ENCODE measurements at regions not wholly inside any gene's neighbourhood (a gene's known extent, or its start where the extent isn't known, plus 50 kb on each side); places are given as distances from the start of the nearest gene placed in this dataset.

DNA sequence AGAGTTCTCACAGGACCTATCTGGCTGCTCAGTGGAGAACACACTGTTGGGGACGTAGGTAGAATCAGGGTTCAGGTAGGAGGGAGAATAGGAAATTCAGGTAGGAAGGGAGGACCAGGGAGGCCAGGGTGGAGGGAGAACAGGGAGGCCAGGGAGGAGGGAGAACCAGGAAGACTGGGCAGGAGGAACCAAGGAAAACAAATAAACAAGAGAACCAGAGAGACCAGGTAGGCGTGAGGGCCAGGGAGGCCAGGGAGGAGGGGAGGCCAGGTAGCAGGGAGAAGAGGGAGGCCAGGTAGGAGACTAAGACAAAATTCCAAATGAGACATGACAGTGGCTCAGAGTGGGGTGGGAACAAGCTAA, 337.6 kb downstream of the EIPR1 start:
- no peak for DNase-seq (ENCODE audit: low read depth, low spot score)
- H4K20me1 ChIP-seq (ENCODE audit: control insufficient read depth, insufficient read depth) = no peaks in the 10 kb centered on the region
- 0% methylated on average over 2 of the region's 2 CpGs for WGBS (ENCODE audit: insufficient coverage, insufficient replicate concordance, low lambda C conversion rate, missing lambda C conversion rate)
- H3K27me3 ChIP-seq (replicated peaks in 1 of 2; ENCODE audit: control insufficient read depth in 2 of 2, insufficient read depth in 2 of 2, low read length in 1 of 2) = no peaks in the 10 kb centered on the region
- ATAC-seq = no peak
- no peak overlapping the region for H3K4me3 ChIP-seq
- no TSS peak for BruUV-seq (replicated peaks)
- ChIA-PET RAD21 (ENCODE audit: unreplicated experiment) (no interaction called here), SMC1A (ENCODE audit: uncharacterized antibody, unreplicated experiment) (no interaction called here), CTCF (no interaction called here), POLR2A (no interaction called here)
- H3K4me1 ChIP-seq (ENCODE audit: control insufficient read depth, insufficient read depth, low read length) = no peaks in the 10 kb centered on the region; the same call in 1 of the 2 replicates
- H3K27ac ChIP-seq (ENCODE audit: control insufficient read depth, insufficient read depth) = no peak overlapping the region
- H3K9me3 ChIP-seq (replicated peaks; ENCODE audit: control insufficient read depth, insufficient read depth, low read length) = no peaks in the 10 kb centered on the region; the same call in 2 of the 3 replicates
- TF ChIP-seq MEF2B (IDR thresholded peaks at IDR 0.05; ENCODE audit: partially characterized antibody, poor library complexity, severe bottlenecking) (no peak), HDAC6 (IDR thresholded peaks at IDR 0.05; ENCODE audit: unreplicated experiment) (no peak), TCF3 (IDR thresholded peaks at IDR 0.05; ENCODE audit: borderline replicate concordance, insufficient read depth, low read depth, low read length) (no peak)
- no peaks in the 10 kb centered on the region for H3K79me2 ChIP-seq (ENCODE audit: control insufficient read depth, insufficient read depth, low read length)
- H3K9ac ChIP-seq (ENCODE audit: control insufficient read depth, insufficient read depth, low read length) = no peak overlapping the region
- no peak overlapping the region for H3K4me2 ChIP-seq (ENCODE audit: control insufficient read depth, insufficient read depth)
- H2AFZ ChIP-seq (ENCODE audit: control insufficient read depth, low read depth, low read length) = no peak overlapping the region
- intact Hi-C loops (cut with micrococcal nuclease; ENCODE audit: unreplicated experiment) = no loop called here
- no peaks in the 10 kb centered on the region for H3K36me3 ChIP-seq (ENCODE audit: control insufficient read depth in 2 of 2, insufficient read depth in 2 of 2, low read length in 1 of 2)
- in situ Hi-C loops (cut with MboI) = no loop called here
- FAIRE-seq = no peak

GRCh38 chr2:3039188-3040065, 338.2 kb downstream of the EIPR1 start:
- no peaks in the 10 kb centered on the region for H4K20me1 ChIP-seq (ENCODE audit: control insufficient read depth, insufficient read depth)
- no peak overlapping the region for H3K4me2 ChIP-seq (ENCODE audit: control insufficient read depth, insufficient read depth)
- ChIA-PET CTCF (no interaction called here), SMC1A (ENCODE audit: uncharacterized antibody, unreplicated experiment) (interaction anchor here (0.5 kb wide), 1 partner anchor 422 kb away, joined by 3 read pairs; no protein-coding TSS in a partner anchor), POLR2A (no interaction called here), RAD21 (ENCODE audit: unreplicated experiment) (no interaction called here)
- BruUV-seq (replicated peaks) = no TSS peak
- WGBS (ENCODE audit: insufficient coverage, insufficient replicate concordance, low lambda C conversion rate, missing lambda C conversion rate) = 30% methylated on average over 16 of the region's 16 CpGs
- in situ Hi-C loops (cut with MboI) (no loop called here), intact Hi-C loops (cut with micrococcal nuclease; ENCODE audit: unreplicated experiment) (no loop called here)
- no peak overlapping the region for H3K4me3 ChIP-seq
- H3K9me3 ChIP-seq (replicated peaks; ENCODE audit: control insufficient read depth, insufficient read depth, low read length) = no peaks in the 10 kb centered on the region; the same call in 2 of the 3 replicates
- no peak for TF ChIP-seq KDM1A (IDR thresholded peaks at IDR 0.05; ENCODE audit: borderline replicate concordance)
- TF ChIP-seq BMI1 (IDR thresholded peaks at IDR 0.05; ENCODE audit: borderline replicate concordance) = no peak
- TF ChIP-seq MTA3 (IDR thresholded peaks at IDR 0.05; ENCODE audit: borderline replicate concordance, low read length) = no peak
- no peak for TF ChIP-seq CBX5 (IDR thresholded peaks at IDR 0.05; ENCODE audit: low read depth)
- TF ChIP-seq GABPA (IDR thresholded peaks at IDR 0.05; ENCODE audit: low read depth) = no peak
- TF ChIP-seq, protein P1, sequence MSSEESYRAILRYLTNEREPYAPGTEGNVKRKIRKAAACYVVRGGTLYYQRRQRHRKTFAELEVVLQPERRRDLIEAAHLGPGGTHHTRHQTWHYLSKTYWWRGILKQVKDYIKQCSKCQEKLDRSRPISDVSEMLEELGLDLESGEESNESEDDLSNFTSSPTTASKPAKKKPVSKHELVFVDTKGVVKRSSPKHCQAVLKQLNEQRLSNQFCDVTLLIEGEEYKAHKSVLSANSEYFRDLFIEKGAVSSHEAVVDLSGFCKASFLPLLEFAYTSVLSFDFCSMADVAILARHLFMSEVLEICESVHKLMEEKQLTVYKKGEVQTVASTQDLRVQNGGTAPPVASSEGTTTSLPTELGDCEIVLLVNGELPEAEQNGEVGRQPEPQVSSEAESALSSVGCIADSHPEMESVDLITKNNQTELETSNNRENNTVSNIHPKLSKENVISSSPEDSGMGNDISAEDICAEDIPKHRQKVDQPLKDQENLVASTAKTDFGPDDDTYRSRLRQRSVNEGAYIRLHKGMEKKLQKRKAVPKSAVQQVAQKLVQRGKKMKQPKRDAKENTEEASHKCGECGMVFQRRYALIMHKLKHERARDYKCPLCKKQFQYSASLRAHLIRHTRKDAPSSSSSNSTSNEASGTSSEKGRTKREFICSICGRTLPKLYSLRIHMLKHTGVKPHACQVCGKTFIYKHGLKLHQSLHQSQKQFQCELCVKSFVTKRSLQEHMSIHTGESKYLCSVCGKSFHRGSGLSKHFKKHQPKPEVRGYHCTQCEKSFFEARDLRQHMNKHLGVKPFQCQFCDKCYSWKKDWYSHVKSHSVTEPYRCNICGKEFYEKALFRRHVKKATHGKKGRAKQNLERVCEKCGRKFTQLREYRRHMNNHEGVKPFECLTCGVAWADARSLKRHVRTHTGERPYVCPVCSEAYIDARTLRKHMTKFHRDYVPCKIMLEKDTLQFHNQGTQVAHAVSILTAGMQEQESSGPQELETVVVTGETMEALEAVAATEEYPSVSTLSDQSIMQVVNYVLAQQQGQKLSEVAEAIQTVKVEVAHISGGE (CRISPR knock-in tag; IDR thresholded peaks at IDR 0.05) = no peak
- TF ChIP-seq NR2F1 (conservative IDR thresholded peaks at IDR 0.05) = no peak
- TF ChIP-seq LARP7 (IDR thresholded peaks at IDR 0.05) = no peak
- TF ChIP-seq SIN3A (IDR thresholded peaks at IDR 0.05; ENCODE audit: low read depth, low read length) = no peak
- TF ChIP-seq STAT1 (conservative IDR thresholded peaks at IDR 0.05) = no peak
- no peak for TF ChIP-seq MEF2A (IDR thresholded peaks at IDR 0.05; ENCODE audit: insufficient read depth, low read depth, low read length)
- no peak for DNase-seq (ENCODE audit: low read depth, low spot score)
- no peak for FAIRE-seq
- H3K4me1 ChIP-seq (ENCODE audit: control insufficient read depth, insufficient read depth, low read length) = no peaks in the 10 kb centered on the region; the same call in 1 of the 2 replicates
- H3K36me3 ChIP-seq (ENCODE audit: control insufficient read depth in 2 of 2, insufficient read depth in 2 of 2, low read length in 1 of 2) = no peaks in the 10 kb centered on the region
- H3K27ac ChIP-seq (ENCODE audit: control insufficient read depth, insufficient read depth) = no peak overlapping the region
- H3K9ac ChIP-seq (ENCODE audit: control insufficient read depth, insufficient read depth, low read length) = no peak overlapping the region
- H3K27me3 ChIP-seq (replicated peaks in 1 of 2; ENCODE audit: control insufficient read depth in 2 of 2, insufficient read depth in 2 of 2, low read length in 1 of 2) = no peaks in the 10 kb centered on the region
- H3K79me2 ChIP-seq (ENCODE audit: control insufficient read depth, insufficient read depth, low read length) = no peaks in the 10 kb centered on the region
- ATAC-seq = no peak
- no peak overlapping the region for H2AFZ ChIP-seq (ENCODE audit: control insufficient read depth, low read depth, low read length)

Data from GM12878 (cell line).